ENCODE measurements at regions not wholly inside any gene's neighbourhood (a gene's known extent, or its start where the extent isn't known, plus 50 kb on each side); places are given as distances from the start of the nearest gene placed in this dataset.
A peak's percentile ranks its signal among the peaks of the same experiment; 100 is the strongest.
"Not testable (repeated sequence)": the region's sequence is repeated elsewhere in the genome, so short reads cannot be mapped to it uniquely, and the experiment has no call there.

DNA sequence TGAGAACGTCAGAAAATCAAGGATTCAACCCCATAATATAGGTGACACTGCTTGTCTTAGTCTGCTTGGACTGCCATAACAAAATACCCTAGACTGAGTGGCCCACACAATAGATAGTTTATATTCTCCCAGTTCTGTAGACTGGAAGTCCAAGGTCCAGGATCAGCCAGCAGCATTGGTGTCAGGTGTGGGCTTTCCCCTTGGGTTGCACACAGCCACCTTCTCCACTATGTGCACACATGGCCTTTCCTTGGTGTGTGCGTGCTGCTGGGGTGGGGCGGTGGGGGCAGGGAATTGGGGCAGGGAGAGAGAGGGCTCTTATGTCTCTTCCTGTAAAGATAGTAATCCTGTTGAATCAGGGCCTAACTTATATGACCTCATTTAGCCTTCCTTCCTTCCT is 106.4 kb downstream of the SLC25A47 start:
- Mint-ChIP-seq H3K36me3 (peaks cover 0 to 17% (median 0%) of the 10 kb centered on the region in 5 donors), H3K27ac (no peak overlapping the region), H3K27me3 (peaks cover 0 to 2% (median 0%) of the 10 kb centered on the region in 5 donors), H3K4me1 (peaks cover 4 to 14% (median 10%) of the 10 kb centered on the region in 7 donors), H3K4me3 (no peak overlapping the region), H3K9me3 (no peaks in the 10 kb centered on the region)
- H3K27ac ChIP-seq (ENCODE audit: low read depth, low read length), result no peak overlapping the region
- peaks cover 0 to 5% (median 4%) of the 10 kb centered on the region in 3 experiments for H3K36me3 ChIP-seq (ENCODE audit: control insufficient read depth in 2 of 3, insufficient read depth in 3 of 3, low read length in 3 of 3)
- ChIA-PET CTCF (no interaction called here), POLR2A (no interaction called here)
- no peaks in the 10 kb centered on the region for H3K4me1 ChIP-seq (ENCODE audit: control insufficient read depth in 2 of 2, insufficient read depth in 2 of 2, low read length in 2 of 2)
- H3K9me3 ChIP-seq (ENCODE audit: control insufficient read depth in 2 of 3, low read length in 3 of 3), result no peaks in the 10 kb centered on the region
- intact Hi-C loops (cut with micrococcal nuclease), result no loop called here
- DNase-seq (no peak), ATAC-seq (no peak)
- H3K27me3 ChIP-seq (ENCODE audit: control insufficient read depth in 2 of 2, insufficient read depth in 2 of 2, low read length in 2 of 2), result no peaks in the 10 kb centered on the region
- no peak overlapping the region for H3K4me3 ChIP-seq (ENCODE audit: low read length)

- no peak for ATAC-seq
- ChIA-PET CTCF (interaction anchor here (0.7 kb wide), 1 partner anchor 43 kb away, joined by 3 read pairs; no protein-coding TSS in a partner anchor), POLR2A (no interaction called here)
- intact Hi-C loops (cut with micrococcal nuclease), result no loop called here
- Histone ChIP-seq H3K27ac (ENCODE audit: low read depth, low read length) (no peak overlapping the region), H3K4me1 (ENCODE audit: control insufficient read depth in 2 of 2, insufficient read depth in 2 of 2, low read length in 2 of 2) (no peaks in the 10 kb centered on the region), H3K4me3 (ENCODE audit: low read length) (no peak overlapping the region), H3K27me3 (ENCODE audit: control insufficient read depth in 2 of 2, insufficient read depth in 2 of 2, low read length in 2 of 2) (no peaks in the 10 kb centered on the region), H3K9me3 (ENCODE audit: control insufficient read depth in 2 of 3, low read length in 3 of 3) (no peaks in the 10 kb centered on the region), H3K36me3 (ENCODE audit: control insufficient read depth in 2 of 3, insufficient read depth in 3 of 3, low read length in 3 of 3) (peaks cover 0 to 5% (median 4%) of the 10 kb centered on the region in 3 experiments)
- H3K27me3 Mint-ChIP-seq, result peaks cover 0 to 2% (median 0%) of the 10 kb centered on the region in 5 donors
- peaks cover 0 to 17% (median 0%) of the 10 kb centered on the region in 5 donors for H3K36me3 Mint-ChIP-seq
- peaks cover 0 to 15% (median 4%) of the 10 kb centered on the region in 7 donors for H3K4me1 Mint-ChIP-seq
- no peak for DNase-seq
- no peaks in the 10 kb centered on the region for H3K9me3 Mint-ChIP-seq
- H3K27ac Mint-ChIP-seq, result no peak overlapping the region
- H3K4me3 Mint-ChIP-seq, result no peak overlapping the region
Measured at GRCh38 chr14:100430571-100430970, 107.4 kb downstream of the SLC25A47 start.

- H3K36me3 ChIP-seq (ENCODE audit: control insufficient read depth in 2 of 3, insufficient read depth in 3 of 3, low read length in 3 of 3); CTCF ChIA-PET; H3K4me3 Mint-ChIP-seq; H3K9me3 ChIP-seq (ENCODE audit: control insufficient read depth in 2 of 3, low read length in 3 of 3); H3K9me3 Mint-ChIP-seq; H3K27ac Mint-ChIP-seq; H3K27me3 Mint-ChIP-seq; H3K27ac ChIP-seq (ENCODE audit: low read depth, low read length); POLR2A ChIA-PET; H3K4me1 ChIP-seq (ENCODE audit: control insufficient read depth in 2 of 2, insufficient read depth in 2 of 2, low read length in 2 of 2); H3K4me3 ChIP-seq (ENCODE audit: low read length); intact Hi-C loops (cut with micrococcal nuclease); ATAC-seq; H3K27me3 ChIP-seq (ENCODE audit: control insufficient read depth in 2 of 2, insufficient read depth in 2 of 2, low read length in 2 of 2); DNase-seq: not testable (repeated sequence)
- Mint-ChIP-seq H3K4me1 (peaks cover 2 to 20% (median 6%) of the 10 kb centered on the region in 7 donors), H3K36me3 (peaks cover 0 to 17% (median 0%) of the 10 kb centered on the region in 5 donors)
Measured at GRCh38 chr14:100431461-100431860, 108.3 kb downstream of the SLC25A47 start.

GRCh38 chr14:100432652-100433427 is 109.7 kb downstream of the SLC25A47 start:
- Histone ChIP-seq H3K27me3 (ENCODE audit: control insufficient read depth in 2 of 2, insufficient read depth in 2 of 2, low read length in 2 of 2) (no peaks in the 10 kb centered on the region), H3K4me1 (ENCODE audit: control insufficient read depth in 2 of 2, insufficient read depth in 2 of 2, low read length in 2 of 2) (no peaks in the 10 kb centered on the region), H3K27ac (ENCODE audit: low read depth, low read length) (no peak overlapping the region), H3K36me3 (ENCODE audit: control insufficient read depth in 2 of 3, insufficient read depth in 3 of 3, low read length in 3 of 3) (peaks cover 0 to 5% (median 4%) of the 10 kb centered on the region in 3 experiments), H3K9me3 (ENCODE audit: control insufficient read depth in 2 of 3, low read length in 3 of 3) (no peaks in the 10 kb centered on the region), H3K4me3 (ENCODE audit: low read length) (no peak overlapping the region)
- intact Hi-C loops (cut with micrococcal nuclease), result no loop called here
- Mint-ChIP-seq H3K4me1 (peaks cover 3 to 23% (median 6%) of the 10 kb centered on the region in 7 donors), H3K27ac (no peak overlapping the region), H3K27me3 (peaks cover 0 to 2% (median 0%) of the 10 kb centered on the region in 5 donors), H3K4me3 (no peak overlapping the region), H3K36me3 (peaks cover 0 to 17% (median 0%) of the 10 kb centered on the region in 5 donors), H3K9me3 (no peaks in the 10 kb centered on the region)
- ChIA-PET CTCF (no interaction called here), POLR2A (no interaction called here)
- no peak for DNase-seq
- no peak for ATAC-seq

DNA sequence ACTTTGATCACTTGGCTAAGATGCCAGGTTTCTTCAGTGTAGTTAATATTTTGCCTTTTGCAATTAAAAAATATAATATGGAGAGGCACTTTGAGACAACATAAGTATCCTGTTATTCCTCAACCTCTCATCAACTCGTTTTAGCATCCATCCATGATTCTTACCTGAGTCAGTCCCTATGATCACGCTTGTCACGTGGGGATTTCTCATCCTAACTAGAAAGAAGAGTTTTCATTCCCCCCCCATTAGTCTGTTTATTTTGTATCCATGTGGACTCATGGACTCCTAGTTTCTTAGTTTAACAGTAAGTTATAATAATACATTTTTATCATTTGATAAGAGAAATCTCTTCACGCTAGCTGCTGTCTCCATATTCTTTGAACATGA is 110.3 kb downstream of the SLC25A47 start:
- H3K27ac ChIP-seq (ENCODE audit: low read depth, low read length), result no peak overlapping the region
- Mint-ChIP-seq H3K9me3 (no peaks in the 10 kb centered on the region), H3K36me3 (peaks cover 0 to 11% (median 0%) of the 10 kb centered on the region in 5 donors), H3K27ac (no peak overlapping the region), H3K4me1 (peaks cover 3 to 23% (median 6%) of the 10 kb centered on the region in 7 donors), H3K27me3 (peaks cover 0 to 2% (median 0%) of the 10 kb centered on the region in 5 donors), H3K4me3 (no peak overlapping the region)
- H3K9me3 ChIP-seq (ENCODE audit: control insufficient read depth in 2 of 3, low read length in 3 of 3), result no peaks in the 10 kb centered on the region
- no peak for ATAC-seq
- H3K4me3 ChIP-seq (ENCODE audit: low read length), result no peak overlapping the region
- no peaks in the 10 kb centered on the region for H3K4me1 ChIP-seq (ENCODE audit: control insufficient read depth in 2 of 2, insufficient read depth in 2 of 2, low read length in 2 of 2)
- DNase-seq, result no peak
- intact Hi-C loops (cut with micrococcal nuclease), result no loop called here
- H3K27me3 ChIP-seq (ENCODE audit: control insufficient read depth in 2 of 2, insufficient read depth in 2 of 2, low read length in 2 of 2), result no peaks in the 10 kb centered on the region
- CTCF ChIA-PET, result no interaction called here
- H3K36me3 ChIP-seq (ENCODE audit: control insufficient read depth in 2 of 3, insufficient read depth in 3 of 3, low read length in 3 of 3), result peaks cover 0 to 5% (median 4%) of the 10 kb centered on the region in 3 experiments
- POLR2A ChIA-PET, result no interaction called here

DNA sequence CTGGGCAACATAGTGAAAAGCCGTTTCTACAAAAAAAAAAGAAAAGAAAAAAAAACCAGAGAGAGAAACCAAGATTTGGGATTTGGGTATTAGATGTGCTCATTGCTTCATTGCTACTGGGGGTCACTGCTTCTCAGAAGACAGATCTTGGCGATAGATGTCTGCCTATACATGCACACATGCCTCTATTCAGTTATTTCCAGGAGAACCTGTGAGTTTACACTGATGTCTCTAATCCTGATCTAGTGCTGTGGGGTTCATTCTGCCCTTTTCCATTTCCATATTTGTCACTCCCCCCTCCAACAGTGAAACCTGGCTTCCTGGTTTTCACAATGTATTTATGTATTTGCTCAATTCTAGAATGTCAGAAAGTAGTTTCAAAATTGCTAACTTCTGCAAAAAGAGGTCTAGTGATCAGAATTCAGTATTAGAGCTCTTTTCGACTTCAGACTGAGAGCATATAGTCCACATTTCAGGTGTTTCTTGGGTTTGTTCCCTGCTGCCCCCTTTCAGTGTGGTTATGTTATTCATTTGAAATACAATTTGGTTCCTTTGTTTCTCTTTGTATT is 111.0 kb downstream of the SLC25A47 start:
- H3K9me3 Mint-ChIP-seq, result no peaks in the 10 kb centered on the region
- ATAC-seq, result peak; percentile 41
- Histone ChIP-seq H3K27me3 (ENCODE audit: control insufficient read depth in 2 of 2, insufficient read depth in 2 of 2, low read length in 2 of 2) (no peaks in the 10 kb centered on the region), H3K36me3 (ENCODE audit: control insufficient read depth in 2 of 3, insufficient read depth in 3 of 3, low read length in 3 of 3) (peaks cover 0 to 4% (median 4%) of the 10 kb centered on the region in 3 experiments), H3K27ac (ENCODE audit: low read depth, low read length) (no peak overlapping the region), H3K4me1 (ENCODE audit: control insufficient read depth in 2 of 2, insufficient read depth in 2 of 2, low read length in 2 of 2) (no peaks in the 10 kb centered on the region), H3K9me3 (ENCODE audit: control insufficient read depth in 2 of 3, low read length in 3 of 3) (no peaks in the 10 kb centered on the region), H3K4me3 (ENCODE audit: low read length) (no peak overlapping the region)
- no peak overlapping the region for H3K27ac Mint-ChIP-seq
- CTCF ChIA-PET, result no interaction called here
- DNase-seq, result no peak
- intact Hi-C loops (cut with micrococcal nuclease), result no loop called here
- peaks cover 3 to 23% (median 6%) of the 10 kb centered on the region in 7 donors for H3K4me1 Mint-ChIP-seq
- peaks cover 0 to 5% (median 0%) of the 10 kb centered on the region in 5 donors for H3K36me3 Mint-ChIP-seq
- no peak overlapping the region for H3K4me3 Mint-ChIP-seq
- POLR2A ChIA-PET, result no interaction called here
- H3K27me3 Mint-ChIP-seq, result peaks cover 0 to 2% (median 0%) of the 10 kb centered on the region in 5 donors

All from naive thymus-derived CD4-positive, alpha-beta T cell (primary cell).